ENCODE measurements at regions not wholly inside any gene's neighbourhood (a gene's known extent, or its start where the extent isn't known, plus 50 kb on each side); places are given as distances from the start of the nearest gene placed in this dataset.
A peak's percentile ranks its signal among the peaks of the same experiment; 100 is the strongest.
"Not testable (repeated sequence)": the region's sequence is repeated elsewhere in the genome, so short reads cannot be mapped to it uniquely, and the experiment has no call there.

- no peak overlapping the region for H3K4me3 Mint-ChIP-seq
- H3K27ac Mint-ChIP-seq, result no peak overlapping the region
- ATAC-seq (ENCODE audit: low read depth in 2 of 2), result no peak
- no peaks in the 10 kb centered on the region for H3K4me1 Mint-ChIP-seq
- H3K9me3 Mint-ChIP-seq, result peaks cover 8 to 44% (median 23%) of the 10 kb centered on the region in 7 donors
- no peak for DNase-seq
- peaks cover 20 to 27% (median 25%) of the 10 kb centered on the region in 3 donors for H3K27me3 Mint-ChIP-seq
- H3K36me3 Mint-ChIP-seq, result peaks cover 0 to 15% of the 10 kb centered on the region in 2 donors
These were observed 115.6 kb upstream of the IRX4 start for GRCh38 chr5:1998348-1998669.

- Mint-ChIP-seq H3K27ac (no peak overlapping the region), H3K4me3 (no peak overlapping the region), H3K27me3 (peaks cover 19 to 24% (median 22%) of the 10 kb centered on the region in 3 donors), H3K9me3 (peaks cover 8 to 50% (median 24%) of the 10 kb centered on the region in 7 donors), H3K4me1 (no peaks in the 10 kb centered on the region), H3K36me3 (peaks cover under 1 to 17% of the 10 kb centered on the region in 2 donors)
- no peak for ATAC-seq (ENCODE audit: low read depth in 2 of 2)
- DNase-seq, result no peak
These were observed 115.1 kb upstream of the IRX4 start for GRCh38 chr5:1997640-1998347.

GRCh38 chr5:1995491-1995890 lies 112.8 kb upstream of the IRX4 start:
- DNase-seq (no peak), ATAC-seq (ENCODE audit: low read depth in 2 of 2) (no peak)
- H3K4me3 Mint-ChIP-seq, result peak overlapping the region in 1 of 8 donors; percentile 7
- no peak overlapping the region for H3K27ac Mint-ChIP-seq
- H3K36me3 Mint-ChIP-seq, result peaks cover 5 to 22% of the 10 kb centered on the region in 2 donors
- no peaks in the 10 kb centered on the region for H3K4me1 Mint-ChIP-seq
- peaks cover 11 to 62% (median 27%) of the 10 kb centered on the region in 7 donors for H3K9me3 Mint-ChIP-seq
- peaks cover 19 to 20% (median 19%) of the 10 kb centered on the region in 3 donors for H3K27me3 Mint-ChIP-seq

- ATAC-seq (ENCODE audit: low read depth in 2 of 2) (no peak), DNase-seq (no peak)
- Mint-ChIP-seq H3K36me3 (peaks cover 9 to 10% of the 10 kb centered on the region in 2 donors), H3K9me3 (peaks cover 8 to 43% (median 16%) of the 10 kb centered on the region in 7 donors), H3K27ac (no peak overlapping the region), H3K4me3 (no peak overlapping the region), H3K27me3 (peaks cover 26 to 36% (median 34%) of the 10 kb centered on the region in 3 donors), H3K4me1 (no peaks in the 10 kb centered on the region)
These were observed 104.7 kb upstream of the IRX4 start for GRCh38 chr5:1987471-1987870.

- ATAC-seq (ENCODE audit: low read depth in 2 of 2) (no peak), DNase-seq (no peak)
- Mint-ChIP-seq H3K9me3 (peaks cover 6 to 35% (median 15%) of the 10 kb centered on the region in 7 donors), H3K36me3 (peaks cover 8% of the 10 kb centered on the region in 2 donors), H3K4me1 (no peaks in the 10 kb centered on the region), H3K4me3 (no peak overlapping the region), H3K27me3 (peaks cover 21 to 34% (median 27%) of the 10 kb centered on the region in 3 donors), H3K27ac (no peak overlapping the region)
These were observed 103.1 kb upstream of the IRX4 start for GRCh38 chr5:1985781-1986180.

GRCh38 chr5:1983919-1984695 lies 101.4 kb upstream of the IRX4 start:
- ATAC-seq (ENCODE audit: low read depth in 2 of 2) (no peak), DNase-seq (no peak)
- no peak overlapping the region for H3K27ac Mint-ChIP-seq
- H3K9me3 Mint-ChIP-seq, result peaks cover 0 to 21% (median 8%) of the 10 kb centered on the region in 7 donors
- H3K27me3 Mint-ChIP-seq, result peaks cover 20 to 29% (median 20%) of the 10 kb centered on the region in 3 donors
- H3K4me3 Mint-ChIP-seq, result no peak overlapping the region
- H3K4me1 Mint-ChIP-seq, result no peaks in the 10 kb centered on the region
- peaks cover 0 to 7% of the 10 kb centered on the region in 2 donors for H3K36me3 Mint-ChIP-seq

- H3K36me3 Mint-ChIP-seq, result peaks cover 0 to under 1% of the 10 kb centered on the region in 2 donors
- ATAC-seq (ENCODE audit: low read depth in 2 of 2), result no peak
These were observed 100.7 kb upstream of the IRX4 start for GRCh38 chr5:1983401-1983800.

GRCh38 chr5:1982561-1982960 lies 99.8 kb upstream of the IRX4 start:
- H3K27me3 Mint-ChIP-seq, result peaks cover 13 to 25% (median 16%) of the 10 kb centered on the region in 3 donors
- not testable (repeated sequence) for DNase-seq; H3K9me3 Mint-ChIP-seq; H3K27ac Mint-ChIP-seq; H3K4me1 Mint-ChIP-seq; H3K36me3 Mint-ChIP-seq; H3K4me3 Mint-ChIP-seq; ATAC-seq (ENCODE audit: low read depth in 2 of 2)

More at GRCh38 chr5:1983401-1983800, 100.7 kb upstream of the IRX4 start:
- Mint-ChIP-seq H3K27ac (no peak overlapping the region), H3K27me3 (peaks cover 15 to 25% (median 16%) of the 10 kb centered on the region in 3 donors), H3K4me1 (no peaks in the 10 kb centered on the region), H3K9me3 (peaks cover 0 to 14% (median 4%) of the 10 kb centered on the region in 7 donors), H3K4me3 (no peak overlapping the region)
- DNase-seq, result no peak

- Mint-ChIP-seq H3K27me3 (peaks cover 14 to 21% (median 17%) of the 10 kb centered on the region in 3 donors), H3K4me1 (no peaks in the 10 kb centered on the region), H3K9me3 (peaks cover 0 to 6% (median 2%) of the 10 kb centered on the region in 7 donors), H3K4me3 (no peak overlapping the region), H3K36me3 (no peaks in the 10 kb centered on the region), H3K27ac (no peak overlapping the region)
- no peak for ATAC-seq (ENCODE audit: low read depth in 2 of 2)
- DNase-seq, result no peak
These were observed 93.4 kb upstream of the IRX4 start for GRCh38 chr5:1975898-1976765.

- Mint-ChIP-seq H3K27me3 (peaks cover 14 to 21% (median 17%) of the 10 kb centered on the region in 3 donors), H3K9me3 (peaks cover 0 to 6% (median 2%) of the 10 kb centered on the region in 7 donors), H3K27ac (no peak overlapping the region), H3K4me3 (no peak overlapping the region), H3K4me1 (no peaks in the 10 kb centered on the region), H3K36me3 (no peaks in the 10 kb centered on the region)
- ATAC-seq (ENCODE audit: low read depth in 2 of 2) (no peak), DNase-seq (no peak)
These were observed 92.6 kb upstream of the IRX4 start for GRCh38 chr5:1975406-1975715.

- Mint-ChIP-seq H3K4me3 (no peak overlapping the region), H3K27me3 (peaks cover 14 to 21% (median 17%) of the 10 kb centered on the region in 3 donors)
These were observed 92.0 kb upstream of the IRX4 start for GRCh38 chr5:1974501-1975405.

GRCh38 chr5:1974081-1974480 lies 91.4 kb upstream of the IRX4 start:
- H3K9me3 Mint-ChIP-seq, result peaks cover 0 to 6% (median 2%) of the 10 kb centered on the region in 7 donors
- DNase-seq (no peak), ATAC-seq (ENCODE audit: low read depth in 2 of 2) (no peak)
- H3K36me3 Mint-ChIP-seq, result no peaks in the 10 kb centered on the region
- H3K4me1 Mint-ChIP-seq, result no peaks in the 10 kb centered on the region
- peaks cover 14 to 21% (median 17%) of the 10 kb centered on the region in 3 donors for H3K27me3 Mint-ChIP-seq
- H3K27ac Mint-ChIP-seq, result no peak overlapping the region
- no peak overlapping the region for H3K4me3 Mint-ChIP-seq

More at GRCh38 chr5:1974501-1975405, 92.0 kb upstream of the IRX4 start:
- no peak for ATAC-seq (ENCODE audit: low read depth in 2 of 2)
- H3K27ac Mint-ChIP-seq, result no peak overlapping the region
- H3K36me3 Mint-ChIP-seq, result no peaks in the 10 kb centered on the region
- peaks cover 0 to 6% (median 2%) of the 10 kb centered on the region in 7 donors for H3K9me3 Mint-ChIP-seq
- H3K4me1 Mint-ChIP-seq, result no peaks in the 10 kb centered on the region
- DNase-seq, result no peak
